HEK293 (cell line): ENCODE measurements at regions not wholly inside any gene's neighbourhood (a gene's known extent, or its start where the extent isn't known, plus 50 kb on each side); places are given as distances from the start of the nearest gene placed in this dataset.

Experiments
- CTCF ChIA-PET: fragments of 350-600 bp; formaldehyde crosslinking; extraction: SDS; loops from one replicate; lab custom pipeline; 2021; ENCODE audit warnings: antibody characterized with exemption; lab: Yijun Ruan, JAX
- POLR2A ChIA-PET: fragments of 300-600 bp; formaldehyde crosslinking; extraction: SDS; loops from one replicate; lab custom pipeline; 2020; ENCODE audit warnings: antibody characterized with exemption, inconsistent platforms; lab: Yijun Ruan, JAX
- H3K27ac ChIP-seq: fragments of 200-500 bp; sonication (Bioruptor generic); 2 replicates; pipeline ENCODE4 v1.5.1; 2014; ENCODE audit warnings: low read depth, low read length, control low read depth, inconsistent platforms; ENCODE audit errors: extremely low read depth
- H3K36me3 ChIP-seq, 2 experiments: fragments of 200-500 bp in 1 of 2; sonication (Bioruptor generic) in 1 of 2; 1 replicate in 1 of 2; 2 replicates in 1 of 2; pipeline ENCODE4 v1.5.1; 2014 to 2017; ENCODE audit warnings: inconsistent platforms in 2 of 2, low read length in 2 of 2; ENCODE audit not compliant: control insufficient read depth in 2 of 2, insufficient read depth in 1 of 2
- H3K4me1 ChIP-seq: fragments of 200-500 bp; sonication (Bioruptor generic); 2 replicates; pipeline ENCODE4 v1.5.1; 2014; ENCODE audit warnings: mild to moderate bottlenecking, low read length, inconsistent platforms; ENCODE audit not compliant: control insufficient read depth, insufficient read depth
- H3K4me3 ChIP-seq: 2 replicates; pipeline ENCODE4 v1.5.1; 2011; ENCODE audit warnings: low read depth, mild to moderate bottlenecking, control low read depth, low read length, moderate library complexity
- H3K9me3 ChIP-seq: fragments of 200-500 bp; sonication (Bioruptor generic); 2 replicates; pipeline ENCODE4 v1.5.1; 2014; ENCODE audit warnings: low read depth, low read length, inconsistent platforms; ENCODE audit not compliant: control insufficient read depth, insufficient read depth
- GLIS2 ChIP-seq: fragments of 450-650 bp; formaldehyde crosslinking; IDR thresholded peaks from 2 replicates; pipeline ENCODE4 v1.5.1; 2016; ENCODE audit warnings: missing biosample characterization, missing genetic modification characterization
- KLF17 ChIP-seq: fragments of 450-650 bp; formaldehyde crosslinking; IDR thresholded peaks from 2 replicates; pipeline ENCODE4 v1.5.1; 2016; ENCODE audit warnings: missing biosample characterization, missing genetic modification characterization
- TCF7L2 ChIP-seq: IDR thresholded peaks from 2 replicates; pipeline ENCODE4 v1.6.1; 2011; ENCODE audit warnings: low read depth, mild to moderate bottlenecking, inconsistent platforms, low read length, moderate library complexity, borderline replicate concordance
- ZNF112 ChIP-seq: fragments of 450-650 bp; formaldehyde crosslinking; IDR thresholded peaks from 2 replicates; pipeline ENCODE4 v1.5.0; 2017; ENCODE audit warnings: missing biosample characterization, missing genetic modification characterization
- ZNF132 ChIP-seq: fragments of 450-650 bp; formaldehyde crosslinking; IDR thresholded peaks from 2 replicates; pipeline ENCODE4 v1.5.1; 2017; ENCODE audit warnings: missing biosample characterization, missing genetic modification characterization, borderline replicate concordance
- ZNF202 ChIP-seq: fragments of 450-650 bp; formaldehyde crosslinking; IDR thresholded peaks from 2 replicates; pipeline ENCODE4 v1.5.1; 2016; ENCODE audit warnings: missing biosample characterization, missing genetic modification characterization, borderline replicate concordance
- ZNF426 ChIP-seq: fragments of 450-650 bp; formaldehyde crosslinking; IDR thresholded peaks from 2 replicates; pipeline ENCODE4 v1.5.1; 2017; ENCODE audit warnings: missing biosample characterization, missing genetic modification characterization, mild to moderate bottlenecking, inconsistent platforms, moderate library complexity
- ZNF558 ChIP-seq: fragments of 450-650 bp; formaldehyde crosslinking; IDR thresholded peaks from 2 replicates; pipeline ENCODE4 v1.5.1; 2016; ENCODE audit warnings: missing biosample characterization, missing genetic modification characterization
- ZNF623 ChIP-seq: fragments of 450-650 bp; formaldehyde crosslinking; IDR thresholded peaks from 2 replicates; pipeline ENCODE4 v1.5.1; 2016; ENCODE audit warnings: missing biosample characterization, missing genetic modification characterization
- ZNF843 ChIP-seq: fragments of 450-650 bp; formaldehyde crosslinking; IDR thresholded peaks from 2 replicates; pipeline ENCODE4 v1.5.1; 2016; ENCODE audit warnings: missing biosample characterization, missing genetic modification characterization
- TF ChIP-seq, protein P1 (sequence below): fragments of 450-650 bp; formaldehyde crosslinking; IDR thresholded peaks from 2 replicates; pipeline ENCODE4 v1.5.1; 2016; ENCODE audit warnings: missing biosample characterization, missing genetic modification characterization
- TF ChIP-seq, protein P2 (sequence below): fragments of 450-650 bp; formaldehyde crosslinking; IDR thresholded peaks from 2 replicates; pipeline ENCODE4 v1.5.1; 2016; ENCODE audit warnings: missing biosample characterization, missing genetic modification characterization, borderline replicate concordance
- TF ChIP-seq, protein P3 (sequence below): sonication (generic); formaldehyde crosslinking; IDR thresholded peaks from 2 replicates; pipeline ENCODE4 v1.8.1; 2022; ENCODE audit warnings: mild to moderate bottlenecking, moderate library complexity, missing genetic modification reagents
- TF ChIP-seq, protein P4 (sequence below): fragments of 450-650 bp; formaldehyde crosslinking; IDR thresholded peaks from 2 replicates; pipeline ENCODE4 v1.5.1; 2016; ENCODE audit warnings: missing biosample characterization, missing genetic modification characterization
- TF ChIP-seq, protein P5 (sequence below): fragments of 450-650 bp; formaldehyde crosslinking; IDR thresholded peaks from 2 replicates; pipeline ENCODE4 v1.5.1; 2016; ENCODE audit warnings: missing biosample characterization, missing genetic modification characterization, borderline replicate concordance

GRCh38 chr4:122050841-122051240 lies 99.0 kb upstream of the TRPC3 start:
- Histone ChIP-seq H3K36me3 (no peaks in the 10 kb centered on the region), H3K9me3 (no peaks in the 10 kb centered on the region), H3K4me3 (no peak overlapping the region), H3K27ac (no peak overlapping the region), H3K4me1 (no peaks in the 10 kb centered on the region)
- TF ChIP-seq, protein P1, sequence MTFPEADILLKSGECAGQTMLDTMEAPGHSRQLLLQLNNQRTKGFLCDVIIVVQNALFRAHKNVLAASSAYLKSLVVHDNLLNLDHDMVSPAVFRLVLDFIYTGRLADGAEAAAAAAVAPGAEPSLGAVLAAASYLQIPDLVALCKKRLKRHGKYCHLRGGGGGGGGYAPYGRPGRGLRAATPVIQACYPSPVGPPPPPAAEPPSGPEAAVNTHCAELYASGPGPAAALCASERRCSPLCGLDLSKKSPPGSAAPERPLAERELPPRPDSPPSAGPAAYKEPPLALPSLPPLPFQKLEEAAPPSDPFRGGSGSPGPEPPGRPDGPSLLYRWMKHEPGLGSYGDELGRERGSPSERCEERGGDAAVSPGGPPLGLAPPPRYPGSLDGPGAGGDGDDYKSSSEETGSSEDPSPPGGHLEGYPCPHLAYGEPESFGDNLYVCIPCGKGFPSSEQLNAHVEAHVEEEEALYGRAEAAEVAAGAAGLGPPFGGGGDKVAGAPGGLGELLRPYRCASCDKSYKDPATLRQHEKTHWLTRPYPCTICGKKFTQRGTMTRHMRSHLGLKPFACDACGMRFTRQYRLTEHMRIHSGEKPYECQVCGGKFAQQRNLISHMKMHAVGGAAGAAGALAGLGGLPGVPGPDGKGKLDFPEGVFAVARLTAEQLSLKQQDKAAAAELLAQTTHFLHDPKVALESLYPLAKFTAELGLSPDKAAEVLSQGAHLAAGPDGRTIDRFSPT: no peak
- TF ChIP-seq, protein P2, sequence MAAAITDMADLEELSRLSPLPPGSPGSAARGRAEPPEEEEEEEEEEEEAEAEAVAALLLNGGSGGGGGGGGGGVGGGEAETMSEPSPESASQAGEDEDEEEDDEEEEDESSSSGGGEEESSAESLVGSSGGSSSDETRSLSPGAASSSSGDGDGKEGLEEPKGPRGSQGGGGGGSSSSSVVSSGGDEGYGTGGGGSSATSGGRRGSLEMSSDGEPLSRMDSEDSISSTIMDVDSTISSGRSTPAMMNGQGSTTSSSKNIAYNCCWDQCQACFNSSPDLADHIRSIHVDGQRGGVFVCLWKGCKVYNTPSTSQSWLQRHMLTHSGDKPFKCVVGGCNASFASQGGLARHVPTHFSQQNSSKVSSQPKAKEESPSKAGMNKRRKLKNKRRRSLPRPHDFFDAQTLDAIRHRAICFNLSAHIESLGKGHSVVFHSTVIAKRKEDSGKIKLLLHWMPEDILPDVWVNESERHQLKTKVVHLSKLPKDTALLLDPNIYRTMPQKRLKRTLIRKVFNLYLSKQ (tag by site-specific recombination): no peak
- no peak for TF ChIP-seq TCF7L2
- POLR2A ChIA-PET: no interaction called here
- CTCF ChIA-PET: no interaction called here

GRCh38 chr4:122047456-122048425 lies 95.9 kb upstream of the TRPC3 start:
- ChIA-PET POLR2A (no interaction called here), CTCF (no interaction called here)
- Histone ChIP-seq H3K36me3 (no peaks in the 10 kb centered on the region), H3K9me3 (no peaks in the 10 kb centered on the region), H3K27ac (no peak overlapping the region), H3K4me1 (peaks cover 5% of the 10 kb centered on the region; the same call in 1 of the 2 replicates), H3K4me3 (no peak overlapping the region)
- TF ChIP-seq ZNF843 (tag by site-specific recombination) (no peak), ZNF426 (tag by site-specific recombination) (no peak), ZNF623 (no peak), ZNF112 (no peak), ZNF558 (tag by site-specific recombination) (no peak), ZNF202 (tag by site-specific recombination) (no peak), GLIS2 (tag by site-specific recombination) (no peak), ZNF132 (tag by site-specific recombination) (no peak), KLF17 (tag by site-specific recombination) (no peak)
- TF ChIP-seq, protein P3, sequence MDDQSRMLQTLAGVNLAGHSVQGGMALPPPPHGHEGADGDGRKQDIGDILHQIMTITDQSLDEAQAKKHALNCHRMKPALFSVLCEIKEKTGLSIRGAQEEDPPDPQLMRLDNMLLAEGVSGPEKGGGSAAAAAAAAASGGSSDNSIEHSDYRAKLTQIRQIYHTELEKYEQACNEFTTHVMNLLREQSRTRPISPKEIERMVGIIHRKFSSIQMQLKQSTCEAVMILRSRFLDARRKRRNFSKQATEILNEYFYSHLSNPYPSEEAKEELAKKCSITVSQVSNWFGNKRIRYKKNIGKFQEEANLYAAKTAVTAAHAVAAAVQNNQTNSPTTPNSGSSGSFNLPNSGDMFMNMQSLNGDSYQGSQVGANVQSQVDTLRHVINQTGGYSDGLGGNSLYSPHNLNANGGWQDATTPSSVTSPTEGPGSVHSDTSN (CRISPR knock-in tag): no peak
- TF ChIP-seq, protein P4, sequence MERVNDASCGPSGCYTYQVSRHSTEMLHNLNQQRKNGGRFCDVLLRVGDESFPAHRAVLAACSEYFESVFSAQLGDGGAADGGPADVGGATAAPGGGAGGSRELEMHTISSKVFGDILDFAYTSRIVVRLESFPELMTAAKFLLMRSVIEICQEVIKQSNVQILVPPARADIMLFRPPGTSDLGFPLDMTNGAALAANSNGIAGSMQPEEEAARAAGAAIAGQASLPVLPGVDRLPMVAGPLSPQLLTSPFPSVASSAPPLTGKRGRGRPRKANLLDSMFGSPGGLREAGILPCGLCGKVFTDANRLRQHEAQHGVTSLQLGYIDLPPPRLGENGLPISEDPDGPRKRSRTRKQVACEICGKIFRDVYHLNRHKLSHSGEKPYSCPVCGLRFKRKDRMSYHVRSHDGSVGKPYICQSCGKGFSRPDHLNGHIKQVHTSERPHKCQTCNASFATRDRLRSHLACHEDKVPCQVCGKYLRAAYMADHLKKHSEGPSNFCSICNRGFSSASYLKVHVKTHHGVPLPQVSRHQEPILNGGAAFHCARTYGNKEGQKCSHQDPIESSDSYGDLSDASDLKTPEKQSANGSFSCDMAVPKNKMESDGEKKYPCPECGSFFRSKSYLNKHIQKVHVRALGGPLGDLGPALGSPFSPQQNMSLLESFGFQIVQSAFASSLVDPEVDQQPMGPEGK (tag by site-specific recombination): no peak
- TF ChIP-seq, protein P5, sequence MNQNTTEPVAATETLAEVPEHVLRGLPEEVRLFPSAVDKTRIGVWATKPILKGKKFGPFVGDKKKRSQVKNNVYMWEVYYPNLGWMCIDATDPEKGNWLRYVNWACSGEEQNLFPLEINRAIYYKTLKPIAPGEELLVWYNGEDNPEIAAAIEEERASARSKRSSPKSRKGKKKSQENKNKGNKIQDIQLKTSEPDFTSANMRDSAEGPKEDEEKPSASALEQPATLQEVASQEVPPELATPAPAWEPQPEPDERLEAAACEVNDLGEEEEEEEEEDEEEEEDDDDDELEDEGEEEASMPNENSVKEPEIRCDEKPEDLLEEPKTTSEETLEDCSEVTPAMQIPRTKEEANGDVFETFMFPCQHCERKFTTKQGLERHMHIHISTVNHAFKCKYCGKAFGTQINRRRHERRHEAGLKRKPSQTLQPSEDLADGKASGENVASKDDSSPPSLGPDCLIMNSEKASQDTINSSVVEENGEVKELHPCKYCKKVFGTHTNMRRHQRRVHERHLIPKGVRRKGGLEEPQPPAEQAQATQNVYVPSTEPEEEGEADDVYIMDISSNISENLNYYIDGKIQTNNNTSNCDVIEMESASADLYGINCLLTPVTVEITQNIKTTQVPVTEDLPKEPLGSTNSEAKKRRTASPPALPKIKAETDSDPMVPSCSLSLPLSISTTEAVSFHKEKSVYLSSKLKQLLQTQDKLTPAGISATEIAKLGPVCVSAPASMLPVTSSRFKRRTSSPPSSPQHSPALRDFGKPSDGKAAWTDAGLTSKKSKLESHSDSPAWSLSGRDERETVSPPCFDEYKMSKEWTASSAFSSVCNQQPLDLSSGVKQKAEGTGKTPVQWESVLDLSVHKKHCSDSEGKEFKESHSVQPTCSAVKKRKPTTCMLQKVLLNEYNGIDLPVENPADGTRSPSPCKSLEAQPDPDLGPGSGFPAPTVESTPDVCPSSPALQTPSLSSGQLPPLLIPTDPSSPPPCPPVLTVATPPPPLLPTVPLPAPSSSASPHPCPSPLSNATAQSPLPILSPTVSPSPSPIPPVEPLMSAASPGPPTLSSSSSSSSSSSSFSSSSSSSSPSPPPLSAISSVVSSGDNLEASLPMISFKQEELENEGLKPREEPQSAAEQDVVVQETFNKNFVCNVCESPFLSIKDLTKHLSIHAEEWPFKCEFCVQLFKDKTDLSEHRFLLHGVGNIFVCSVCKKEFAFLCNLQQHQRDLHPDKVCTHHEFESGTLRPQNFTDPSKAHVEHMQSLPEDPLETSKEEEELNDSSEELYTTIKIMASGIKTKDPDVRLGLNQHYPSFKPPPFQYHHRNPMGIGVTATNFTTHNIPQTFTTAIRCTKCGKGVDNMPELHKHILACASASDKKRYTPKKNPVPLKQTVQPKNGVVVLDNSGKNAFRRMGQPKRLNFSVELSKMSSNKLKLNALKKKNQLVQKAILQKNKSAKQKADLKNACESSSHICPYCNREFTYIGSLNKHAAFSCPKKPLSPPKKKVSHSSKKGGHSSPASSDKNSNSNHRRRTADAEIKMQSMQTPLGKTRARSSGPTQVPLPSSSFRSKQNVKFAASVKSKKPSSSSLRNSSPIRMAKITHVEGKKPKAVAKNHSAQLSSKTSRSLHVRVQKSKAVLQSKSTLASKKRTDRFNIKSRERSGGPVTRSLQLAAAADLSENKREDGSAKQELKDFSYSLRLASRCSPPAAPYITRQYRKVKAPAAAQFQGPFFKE (tag by site-specific recombination): no peak
